ENCODE measurements at regions not wholly inside any gene's neighbourhood (a gene's known extent, or its start where the extent isn't known, plus 50 kb on each side); places are given as distances from the start of the nearest gene placed in this dataset.

- POLR2A ChIA-PET = no interaction called here
These were observed 206.8 kb upstream of the TNP1 start for GRCh38 chr2:217066510-217067270.

GRCh38 chr2:217065695-217066405 is 206.0 kb upstream of the TNP1 start:
- no peak for DNase-seq (ENCODE audit: extremely low spot score)
- ChIA-PET POLR2A (no interaction called here), CTCF (no interaction called here)
- TF ChIP-seq FOXM1 (IDR thresholded peaks at IDR 0.05; ENCODE audit: borderline replicate concordance) (no peak), SP1 (IDR thresholded peaks at IDR 0.05) (no peak), ZNF384 (IDR thresholded peaks at IDR 0.05) (no peak), TARDBP (IDR thresholded peaks at IDR 0.05) (no peak), SUZ12 (IDR thresholded peaks at IDR 0.05) (no peak)

More at GRCh38 chr2:217066510-217067270, 206.8 kb upstream of the TNP1 start:
- TF ChIP-seq SUZ12 (IDR thresholded peaks at IDR 0.05) = no peak
- TF ChIP-seq PKNOX1 (IDR thresholded peaks at IDR 0.05) = no peak
- TF ChIP-seq SP1 (IDR thresholded peaks at IDR 0.05) = no peak
- TF ChIP-seq FOXK2 (IDR thresholded peaks at IDR 0.05) = no peak
- no peak for TF ChIP-seq ARNT (IDR thresholded peaks at IDR 0.05)
- TF ChIP-seq FOXM1 (IDR thresholded peaks at IDR 0.05; ENCODE audit: borderline replicate concordance) = no peak
- no peak for TF ChIP-seq BHLHE40 (IDR thresholded peaks at IDR 0.05; ENCODE audit: borderline replicate concordance)
- no peak for TF ChIP-seq L3MBTL2 (conservative IDR thresholded peaks at IDR 0.05)
- TF ChIP-seq ELF4 (IDR thresholded peaks at IDR 0.05) = no peak
- no peak for TF ChIP-seq TARDBP (IDR thresholded peaks at IDR 0.05)
- TF ChIP-seq NFRKB (IDR thresholded peaks at IDR 0.05) = no peak
- no peak for TF ChIP-seq ZNF384 (IDR thresholded peaks at IDR 0.05)
- no peak for TF ChIP-seq FOXA1 (IDR thresholded peaks at IDR 0.05)
- TF ChIP-seq LEF1 (IDR thresholded peaks at IDR 0.05; ENCODE audit: borderline replicate concordance) = no peak
- TF ChIP-seq CTBP1 (IDR thresholded peaks at IDR 0.05; ENCODE audit: borderline replicate concordance) = no peak
- TF ChIP-seq HDGF (IDR thresholded peaks at IDR 0.05; ENCODE audit: borderline replicate concordance) = no peak
- CTCF ChIA-PET = no interaction called here
- DNase-seq (ENCODE audit: extremely low spot score) = no peak

GRCh38 chr2:217065012-217065290 is 205.1 kb upstream of the TNP1 start:
- POLR2A ChIA-PET = no interaction called here
- CTCF ChIA-PET = no interaction called here

GRCh38 chr2:217064234-217065011 is 204.6 kb upstream of the TNP1 start:
- ChIA-PET POLR2A (no interaction called here), CTCF (no interaction called here)
- no peak for TF ChIP-seq ZNF384 (IDR thresholded peaks at IDR 0.05)
- TF ChIP-seq SUZ12 (IDR thresholded peaks at IDR 0.05) = no peak
- TF ChIP-seq TARDBP (IDR thresholded peaks at IDR 0.05) = no peak
- no peak for TF ChIP-seq LEF1 (IDR thresholded peaks at IDR 0.05; ENCODE audit: borderline replicate concordance)
- no peak for TF ChIP-seq ELF4 (IDR thresholded peaks at IDR 0.05)
- no peak for TF ChIP-seq FOXK2 (IDR thresholded peaks at IDR 0.05)
- no peak for TF ChIP-seq HDGF (IDR thresholded peaks at IDR 0.05; ENCODE audit: borderline replicate concordance)
- no peak for TF ChIP-seq L3MBTL2 (conservative IDR thresholded peaks at IDR 0.05)
- TF ChIP-seq FOXM1 (IDR thresholded peaks at IDR 0.05; ENCODE audit: borderline replicate concordance) = no peak
- TF ChIP-seq CTBP1 (IDR thresholded peaks at IDR 0.05; ENCODE audit: borderline replicate concordance) = no peak
- TF ChIP-seq FOXA1 (IDR thresholded peaks at IDR 0.05) = no peak
- no peak for TF ChIP-seq NFRKB (IDR thresholded peaks at IDR 0.05)
- no peak for TF ChIP-seq PKNOX1 (IDR thresholded peaks at IDR 0.05)
- TF ChIP-seq BHLHE40 (IDR thresholded peaks at IDR 0.05; ENCODE audit: borderline replicate concordance) = no peak
- no peak for TF ChIP-seq SP1 (IDR thresholded peaks at IDR 0.05)
- no peak for TF ChIP-seq ARNT (IDR thresholded peaks at IDR 0.05)
- DNase-seq (ENCODE audit: extremely low spot score) = no peak

More at GRCh38 chr2:217065012-217065290, 205.1 kb upstream of the TNP1 start:
- no peak for TF ChIP-seq BHLHE40 (IDR thresholded peaks at IDR 0.05; ENCODE audit: borderline replicate concordance)
- no peak for TF ChIP-seq CTBP1 (IDR thresholded peaks at IDR 0.05; ENCODE audit: borderline replicate concordance)
- TF ChIP-seq SP1 (IDR thresholded peaks at IDR 0.05) = no peak
- no peak for TF ChIP-seq FOXM1 (IDR thresholded peaks at IDR 0.05; ENCODE audit: borderline replicate concordance)
- no peak for TF ChIP-seq SUZ12 (IDR thresholded peaks at IDR 0.05)
- no peak for TF ChIP-seq FOXK2 (IDR thresholded peaks at IDR 0.05)
- TF ChIP-seq L3MBTL2 (conservative IDR thresholded peaks at IDR 0.05) = no peak
- TF ChIP-seq NFRKB (IDR thresholded peaks at IDR 0.05) = no peak
- no peak for TF ChIP-seq PKNOX1 (IDR thresholded peaks at IDR 0.05)
- no peak for TF ChIP-seq LEF1 (IDR thresholded peaks at IDR 0.05; ENCODE audit: borderline replicate concordance)
- no peak for TF ChIP-seq ARNT (IDR thresholded peaks at IDR 0.05)
- no peak for TF ChIP-seq ZNF384 (IDR thresholded peaks at IDR 0.05)
- TF ChIP-seq HDGF (IDR thresholded peaks at IDR 0.05; ENCODE audit: borderline replicate concordance) = no peak
- no peak for TF ChIP-seq TARDBP (IDR thresholded peaks at IDR 0.05)
- TF ChIP-seq FOXA1 (IDR thresholded peaks at IDR 0.05) = no peak
- no peak for DNase-seq (ENCODE audit: extremely low spot score)

- ChIA-PET CTCF (no interaction called here), POLR2A (no interaction called here)
- no peak for DNase-seq (ENCODE audit: extremely low spot score)
- no peak for TF ChIP-seq PKNOX1 (IDR thresholded peaks at IDR 0.05)
- no peak for TF ChIP-seq HDGF (IDR thresholded peaks at IDR 0.05; ENCODE audit: borderline replicate concordance)
- no peak for TF ChIP-seq ELF4 (IDR thresholded peaks at IDR 0.05)
- TF ChIP-seq LEF1 (IDR thresholded peaks at IDR 0.05; ENCODE audit: borderline replicate concordance) = no peak
- no peak for TF ChIP-seq ARNT (IDR thresholded peaks at IDR 0.05)
- no peak for TF ChIP-seq FOXK2 (IDR thresholded peaks at IDR 0.05)
- no peak for TF ChIP-seq SP1 (IDR thresholded peaks at IDR 0.05)
- no peak for TF ChIP-seq NFRKB (IDR thresholded peaks at IDR 0.05)
- TF ChIP-seq FOXA1 (IDR thresholded peaks at IDR 0.05) = no peak
These were observed 203.4 kb upstream of the TNP1 start for GRCh38 chr2:217063238-217063755.

All from HEK293T (cell line).